HG03097 (cell line): ENCODE measurements at regions not wholly inside any gene's neighbourhood (a gene's known extent, or its start where the extent isn't known, plus 50 kb on each side); places are given as distances from the start of the nearest gene placed in this dataset.
"Not testable (repeated sequence)": the region's sequence is repeated elsewhere in the genome, so short reads cannot be mapped to it uniquely, and the experiment has no call there.

ENCODE experiments used
- ATAC-seq: cut with Tn5 transposase; IDR thresholded peaks from one replicate; pipeline ENCODE4 v1.9.1; 2021; ENCODE audit not compliant: unreplicated experiment, low FRiP score

- ATAC-seq: no peak
Observed at GRCh38 chr4:160265836-160266235, 1163.0 kb downstream of the RAPGEF2 start.

GRCh38 chr4:160276785-160277325 lies 1174.0 kb downstream of the RAPGEF2 start:
- no peak for ATAC-seq

GRCh38 chr4:160283081-160283480 lies 1180.2 kb downstream of the RAPGEF2 start:
- ATAC-seq: no peak

GRCh38 chr4:160284516-160284915 lies 1181.6 kb downstream of the RAPGEF2 start:
- no peak for ATAC-seq

GRCh38 chr4:160286051-160286450 lies 1183.2 kb downstream of the RAPGEF2 start:
- no peak for ATAC-seq

GRCh38 chr4:160296476-160296875 lies 1193.6 kb downstream of the RAPGEF2 start:
- ATAC-seq: no peak

- ATAC-seq: no peak
Observed at GRCh38 chr4:160299177-160299576, 1196.3 kb downstream of the RAPGEF2 start.

GRCh38 chr4:160299608-160300007 lies 1196.7 kb downstream of the RAPGEF2 start:
- ATAC-seq: no peak

- no peak for ATAC-seq
Observed at GRCh38 chr4:160316036-160316435, 1213.2 kb downstream of the RAPGEF2 start.

- ATAC-seq: no peak
Observed at GRCh38 chr4:160318567-160319220, 1215.8 kb downstream of the RAPGEF2 start.

GRCh38 chr4:160319221-160319867 lies 1216.5 kb downstream of the RAPGEF2 start:
- ATAC-seq: no peak

GRCh38 chr4:160319868-160320260 lies 1217.0 kb downstream of the RAPGEF2 start:
- no peak for ATAC-seq

- ATAC-seq: no peak
Observed at GRCh38 chr4:160326110-160326509, 1223.2 kb downstream of the RAPGEF2 start.

GRCh38 chr4:160347197-160347596 lies 1244.3 kb downstream of the RAPGEF2 start:
- ATAC-seq: no peak

- ATAC-seq: no peak
Observed at GRCh38 chr4:160350944-160351343, 1248.1 kb downstream of the RAPGEF2 start.

- ATAC-seq: no peak
Observed at GRCh38 chr4:160352637-160353036, 1249.8 kb downstream of the RAPGEF2 start.

GRCh38 chr4:160353548-160353947 lies 1250.7 kb downstream of the RAPGEF2 start:
- ATAC-seq: no peak

GRCh38 chr4:160362478-160362877 lies 1259.6 kb downstream of the RAPGEF2 start:
- ATAC-seq: no peak

GRCh38 chr4:160364217-160364616 lies 1261.3 kb downstream of the RAPGEF2 start:
- ATAC-seq: no peak

- not testable (repeated sequence) for ATAC-seq
Observed at GRCh38 chr4:160364665-160365064, 1261.8 kb downstream of the RAPGEF2 start.

GRCh38 chr4:160365383-160365782 lies 1262.5 kb downstream of the RAPGEF2 start:
- not testable (repeated sequence) for ATAC-seq

GRCh38 chr4:160370046-160370445 lies 1267.2 kb downstream of the RAPGEF2 start:
- no peak for ATAC-seq
